ENCODE measurements at regions not wholly inside any gene's neighbourhood (a gene's known extent, or its start where the extent isn't known, plus 50 kb on each side); places are given as distances from the start of the nearest gene placed in this dataset.

GRCh38 chr5:39657943-39658342, 233.2 kb upstream of the DAB2 start:
- Histone ChIP-seq H3K4me1 (ENCODE audit: insufficient read depth, low read length) (peaks cover 2% of the 10 kb centered on the region; the same call in 1 of the 2 replicates), H4K8ac (replicated peaks; ENCODE audit: insufficient read length, low read depth, low read length) (no peak overlapping the region), H2BK12ac (ENCODE audit: insufficient read length, low read depth, low read length) (no peak overlapping the region), H2BK5ac (ENCODE audit: insufficient read length, low read length) (no peak overlapping the region), H4K91ac (ENCODE audit: insufficient read length, low read depth, low read length) (no peak overlapping the region), H3K23me2 (ENCODE audit: insufficient read length, low read depth, low read length, poor library complexity, severe bottlenecking) (no peaks in the 10 kb centered on the region), H3K9ac (ENCODE audit: extremely low read depth, insufficient read length, low read length) (no peak overlapping the region), H3K9me3 (ENCODE audit: control insufficient read depth, low read depth, low read length) (no peaks in the 10 kb centered on the region), H3T11ph (ENCODE audit: low read length) (no peak overlapping the region), H3K27me3 (ENCODE audit: insufficient read depth, low read length) (no peaks in the 10 kb centered on the region), H3K79me1 (ENCODE audit: insufficient read depth, low read depth, low read length, poor library complexity, severe bottlenecking) (no peaks in the 10 kb centered on the region), H2BK15ac (ENCODE audit: low read depth, low read length) (no peak overlapping the region), H2AFZ (ENCODE audit: low read length) (no peak overlapping the region), H3K4ac (ENCODE audit: low read depth, low read length) (no peak overlapping the region), H3K79me2 (ENCODE audit: insufficient read depth, low read length) (no peaks in the 10 kb centered on the region), H2BK20ac (ENCODE audit: low read depth, low read length, poor library complexity, severe bottlenecking) (no peak overlapping the region), H3K18ac (ENCODE audit: insufficient read length, low read depth, low read length) (no peak overlapping the region), H4K20me1 (ENCODE audit: control insufficient read depth, insufficient read depth, insufficient read length) (no peaks in the 10 kb centered on the region), H4K5ac (ENCODE audit: insufficient read length, low read depth, low read length) (no peak overlapping the region), H2BK120ac (ENCODE audit: low read depth, low read length, poor library complexity, severe bottlenecking) (no peak overlapping the region), H3K27ac (ENCODE audit: insufficient read length, low read depth, low read length) (no peak overlapping the region), H3K56ac (ENCODE audit: insufficient read length, low read depth, low read length) (no peak overlapping the region), H3K23ac (ENCODE audit: insufficient read length, low read depth, low read length) (no peak overlapping the region), H3K14ac (ENCODE audit: insufficient read depth, low read length) (no peak overlapping the region), H2AK5ac (ENCODE audit: insufficient read length, low read length) (no peak overlapping the region), H3K4me2 (ENCODE audit: insufficient read depth, insufficient read length, low read length) (no peak overlapping the region)
- Mint-ChIP-seq H3K4me1 (peaks cover 13 to 14% of the 10 kb centered on the region in 2 experiments), H3K9me3 (no peaks in the 10 kb centered on the region), H3K27me3 (ENCODE audit: low read depth) (peaks cover 2% of the 10 kb centered on the region; the same call in 1 of the 2 replicates), H3K27ac (no peak overlapping the region; a peak in 1 of 7 replicates), H3K36me3 (ENCODE audit: insufficient read depth in 1 of 3, low read depth in 3 of 3) (no peaks in the 10 kb centered on the region), H3K4me3 (no peak overlapping the region)
- WGBS (ENCODE audit: extremely low coverage, insufficient read length, low lambda C conversion rate) = no CpG with 5 or more reads among the region's 1 CpG
- no peak for DNase-seq
- no peak for TF ChIP-seq CTCF (conservative IDR thresholded peaks at IDR 0.05)

All from H9 (cell line).